UCSD-AML1 (cell line): ENCODE measurements at regions not wholly inside any gene's neighbourhood (a gene's known extent, or its start where the extent isn't known, plus 50 kb on each side); places are given as distances from the start of the nearest gene placed in this dataset.
"Not testable (repeated sequence)": the region's sequence is repeated elsewhere in the genome, so short reads cannot be mapped to it uniquely, and the experiment has no call there.

Source experiments
- DNase-seq: peaks from one replicate; lab custom pipeline; 2025; ENCODE audit not compliant: unreplicated experiment; lab: John Stamatoyannopoulos, UW

GRCh38 chr9:99472240-99472915, 250.3 kb downstream of the SEC61B start:
- no peak for DNase-seq

- no peak for DNase-seq
Observed at GRCh38 chr9:99472916-99473245, 250.8 kb downstream of the SEC61B start.

GRCh38 chr9:99474186-99474585, 252.1 kb downstream of the SEC61B start:
- no peak for DNase-seq

- DNase-seq, result no peak
Observed at GRCh38 chr9:99475401-99476065, 253.5 kb downstream of the SEC61B start.

GRCh38 chr9:99478469-99479027, 256.5 kb downstream of the SEC61B start:
- no peak for DNase-seq

- no peak for DNase-seq
Observed at GRCh38 chr9:99479929-99480328, 257.8 kb downstream of the SEC61B start.

GRCh38 chr9:99485459-99485858, 263.4 kb downstream of the SEC61B start:
- DNase-seq, result no peak

GRCh38 chr9:99486684-99487083, 264.6 kb downstream of the SEC61B start:
- DNase-seq, result no peak

GRCh38 chr9:99488131-99489059, 266.3 kb downstream of the SEC61B start:
- DNase-seq, result no peak

- no peak for DNase-seq
Observed at GRCh38 chr9:99489060-99489413, 267.0 kb downstream of the SEC61B start.

GRCh38 chr9:99490729-99491128, 268.6 kb downstream of the SEC61B start:
- no peak for DNase-seq

GRCh38 chr9:99491408-99492158, 269.5 kb downstream of the SEC61B start:
- no peak for DNase-seq

- DNase-seq, result no peak
Observed at GRCh38 chr9:99497641-99498040, 275.6 kb downstream of the SEC61B start.

- not testable (repeated sequence) for DNase-seq
Observed at GRCh38 chr9:99498979-99499378, 276.9 kb downstream of the SEC61B start.

GRCh38 chr9:99505936-99506335, 283.9 kb downstream of the SEC61B start:
- DNase-seq, result no peak

GRCh38 chr9:99506747-99507348, 284.8 kb downstream of the SEC61B start:
- no peak for DNase-seq

- no peak for DNase-seq
Observed at GRCh38 chr9:99509065-99509745, 287.1 kb downstream of the SEC61B start.

GRCh38 chr9:99509900-99510535, 287.9 kb downstream of the SEC61B start:
- DNase-seq, result no peak

- no peak for DNase-seq
Observed at GRCh38 chr9:99511723-99512122, 289.6 kb downstream of the SEC61B start.
